H1 (cell line): ENCODE measurements at regions not wholly inside any gene's neighbourhood (a gene's known extent, or its start where the extent isn't known, plus 50 kb on each side); places are given as distances from the start of the nearest gene placed in this dataset.

Experiments used
- CHD2 ChIP-seq: IDR thresholded peaks from 2 replicates; pipeline ENCODE4 v1.6.1; 2012; ENCODE audit warnings: low read length, improper control_type of control experiment
- CREB1 ChIP-seq: IDR thresholded peaks from 2 replicates; pipeline ENCODE4 v1.6.1; 2012; ENCODE audit warnings: inconsistent platforms
- EZH2 ChIP-seq: fragments of 200-600 bp; sonication (generic); IDR thresholded peaks from 2 replicates; pipeline ENCODE4 v1.7.1; 2012; ENCODE audit warnings: low read depth, mild to moderate bottlenecking, moderate library complexity, low read length, inconsistent platforms; ENCODE audit not compliant: severe bottlenecking
- HDAC2 ChIP-seq, 2 experiments: fragments of 300-600 bp in 1 of 2; sonication (generic) in 1 of 2; IDR thresholded peaks; 2 replicates each; pipeline ENCODE4 v1.6.1; 2011 to 2012; ENCODE audit warnings: low read depth in 2 of 2, low read length in 2 of 2, mild to moderate bottlenecking in 2 of 2, moderate library complexity in 2 of 2, borderline replicate concordance in 1 of 2, inconsistent platforms in 1 of 2
- KDM1A ChIP-seq: fragments of 200-600, 300-600 bp; sonication (generic); IDR thresholded peaks from 2 replicates; pipeline ENCODE4 v1.7.1; 2016; ENCODE audit warnings: mild to moderate bottlenecking, low read length, borderline replicate concordance
- KDM4A ChIP-seq: IDR thresholded peaks from one replicate; pipeline ENCODE4 v1.7.1; 2012; ENCODE audit warnings: low read depth, mild to moderate bottlenecking, moderate library complexity, low read length, inconsistent platforms; ENCODE audit not compliant: severe bottlenecking
- KDM5A ChIP-seq: fragments of 200-600 bp; IDR thresholded peaks from 2 replicates; pipeline ENCODE4 v1.7.1; 2012; ENCODE audit warnings: mild to moderate bottlenecking, low read length, inconsistent platforms, mixed read lengths
- POLR2A ChIP-seq, 2 experiments: IDR thresholded peaks; 1 replicate in 1 of 2; 2 replicates in 1 of 2; pipeline ENCODE4 v1.6.1; 2011; ENCODE audit warnings: low read depth in 2 of 2, low read length in 2 of 2, mild to moderate bottlenecking in 2 of 2; ENCODE audit errors: control extremely low read depth in 1 of 2
- POLR2AphosphoS5 ChIP-seq: IDR thresholded peaks from 2 replicates; pipeline ENCODE4 v1.6.1; 2011; ENCODE audit warnings: low read depth, low read length
- RFX5 ChIP-seq: IDR thresholded peaks from 2 replicates; pipeline ENCODE4 v1.6.1; 2011; ENCODE audit warnings: low read depth, low read length, improper control_type of control experiment, borderline replicate concordance
- SP1 ChIP-seq: IDR thresholded peaks from 2 replicates; pipeline ENCODE4 v1.6.1; 2011; ENCODE audit warnings: low read depth, low read length
- TEAD4 ChIP-seq: IDR thresholded peaks from 2 replicates; pipeline ENCODE4 v1.6.1; 2012; ENCODE audit warnings: low read depth, low read length, inconsistent platforms, mixed read lengths
- YY1 ChIP-seq: IDR thresholded peaks from 2 replicates; pipeline ENCODE4 v1.6.1; 2011; ENCODE audit warnings: low read depth, mild to moderate bottlenecking, low read length
- TF ChIP-seq, protein P1 (sequence below), 3 experiments: IDR thresholded peaks; 1 replicate in 2 of 3; 2 replicates in 1 of 3; pipeline versions ENCODE4 v1.5.1 to v1.6.1; 2011; ENCODE audit warnings: low read length in 3 of 3, mild to moderate bottlenecking in 3 of 3, inconsistent platforms in 2 of 3, low read depth in 1 of 3, moderate library complexity in 1 of 3; ENCODE audit not compliant: insufficient read depth in 1 of 3; ENCODE audit errors: control extremely low read depth in 1 of 3

DNA sequence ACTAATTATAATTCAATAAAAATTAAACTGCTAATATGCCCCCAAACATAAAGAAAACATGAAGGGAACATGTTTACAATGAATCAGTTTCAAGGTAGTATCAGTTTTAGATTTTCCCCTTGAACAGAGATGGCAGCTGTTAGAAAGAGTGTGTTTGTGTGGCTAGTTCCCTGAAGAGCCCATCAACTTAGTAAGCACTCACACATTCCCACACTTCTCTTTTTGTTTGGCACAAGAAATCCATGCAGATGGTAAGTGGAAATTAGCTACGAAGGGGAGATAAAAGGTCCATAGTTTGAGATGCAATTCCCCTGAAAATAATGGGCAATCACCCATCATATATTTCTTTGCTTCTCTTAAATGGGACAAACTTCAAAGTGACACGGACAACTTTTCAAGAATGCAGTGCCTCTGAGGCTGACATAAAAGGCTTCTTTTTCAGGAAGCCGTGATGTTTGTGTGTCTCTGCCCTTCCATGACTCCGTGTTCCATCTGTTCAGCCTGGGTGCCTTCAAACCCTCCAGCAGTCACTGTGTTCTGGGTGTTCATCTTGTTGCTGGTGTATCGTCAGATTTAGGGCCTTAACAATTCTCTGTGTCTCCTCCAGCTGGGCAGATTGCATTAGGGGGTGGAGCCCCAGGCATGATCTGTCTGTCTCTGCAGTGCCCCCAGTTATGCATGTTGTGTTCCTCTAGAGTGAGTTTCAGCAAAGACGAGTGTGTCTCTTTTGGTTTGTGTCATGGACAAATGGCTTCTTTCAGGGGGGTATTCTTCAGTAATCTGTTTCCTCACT lies 259.5 kb upstream of the NPY start:
- TF ChIP-seq, protein P1, sequence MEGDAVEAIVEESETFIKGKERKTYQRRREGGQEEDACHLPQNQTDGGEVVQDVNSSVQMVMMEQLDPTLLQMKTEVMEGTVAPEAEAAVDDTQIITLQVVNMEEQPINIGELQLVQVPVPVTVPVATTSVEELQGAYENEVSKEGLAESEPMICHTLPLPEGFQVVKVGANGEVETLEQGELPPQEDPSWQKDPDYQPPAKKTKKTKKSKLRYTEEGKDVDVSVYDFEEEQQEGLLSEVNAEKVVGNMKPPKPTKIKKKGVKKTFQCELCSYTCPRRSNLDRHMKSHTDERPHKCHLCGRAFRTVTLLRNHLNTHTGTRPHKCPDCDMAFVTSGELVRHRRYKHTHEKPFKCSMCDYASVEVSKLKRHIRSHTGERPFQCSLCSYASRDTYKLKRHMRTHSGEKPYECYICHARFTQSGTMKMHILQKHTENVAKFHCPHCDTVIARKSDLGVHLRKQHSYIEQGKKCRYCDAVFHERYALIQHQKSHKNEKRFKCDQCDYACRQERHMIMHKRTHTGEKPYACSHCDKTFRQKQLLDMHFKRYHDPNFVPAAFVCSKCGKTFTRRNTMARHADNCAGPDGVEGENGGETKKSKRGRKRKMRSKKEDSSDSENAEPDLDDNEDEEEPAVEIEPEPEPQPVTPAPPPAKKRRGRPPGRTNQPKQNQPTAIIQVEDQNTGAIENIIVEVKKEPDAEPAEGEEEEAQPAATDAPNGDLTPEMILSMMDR (IDR thresholded peaks at IDR 0.05; ENCODE audit: control extremely low read depth in 1 of 3, insufficient read depth in 1 of 3, low read depth in 1 of 3, low read length in 3 of 3) = no peak
- no peak for TF ChIP-seq SP1
- no peak for TF ChIP-seq KDM4A
- no peak for TF ChIP-seq POLR2A (IDR thresholded peaks at IDR 0.05; ENCODE audit: control extremely low read depth in 1 of 2, low read depth in 2 of 2, low read length in 2 of 2)
- TF ChIP-seq EZH2 = no peak
- no peak for TF ChIP-seq KDM5A
- no peak for TF ChIP-seq POLR2AphosphoS5
- TF ChIP-seq CREB1 = no peak
- no peak for TF ChIP-seq YY1
- TF ChIP-seq TEAD4 = no peak
- TF ChIP-seq HDAC2 (IDR thresholded peaks at IDR 0.05; ENCODE audit: borderline replicate concordance in 1 of 2, low read depth in 2 of 2, low read length in 2 of 2) = no peak
- TF ChIP-seq CHD2 = no peak
- no peak for TF ChIP-seq RFX5
- TF ChIP-seq KDM1A = no peak
